ENCODE measurements at regions not wholly inside any gene's neighbourhood (a gene's known extent, or its start where the extent isn't known, plus 50 kb on each side); places are given as distances from the start of the nearest gene placed in this dataset.
A peak's percentile ranks its signal among the peaks of the same experiment; 100 is the strongest.
"Not testable (repeated sequence)": the region's sequence is repeated elsewhere in the genome, so short reads cannot be mapped to it uniquely, and the experiment has no call there.

GRCh38 chr3:188021502-188022040 lies 132.4 kb upstream of the LPP start:
- in situ Hi-C loops (cut with HindIII; ENCODE audit: low pct_unique_long_range_greater_than_20kb, low sequenced_read_pairs), result no loop called here
- no peak for DNase-seq (ENCODE audit: low read depth, low spot score)

GRCh38 chr3:188022902-188023301 lies 131.1 kb upstream of the LPP start:
- DNase-seq (ENCODE audit: low read depth, low spot score); in situ Hi-C loops (cut with HindIII; ENCODE audit: low pct_unique_long_range_greater_than_20kb, low sequenced_read_pairs): not testable (repeated sequence)

DNA sequence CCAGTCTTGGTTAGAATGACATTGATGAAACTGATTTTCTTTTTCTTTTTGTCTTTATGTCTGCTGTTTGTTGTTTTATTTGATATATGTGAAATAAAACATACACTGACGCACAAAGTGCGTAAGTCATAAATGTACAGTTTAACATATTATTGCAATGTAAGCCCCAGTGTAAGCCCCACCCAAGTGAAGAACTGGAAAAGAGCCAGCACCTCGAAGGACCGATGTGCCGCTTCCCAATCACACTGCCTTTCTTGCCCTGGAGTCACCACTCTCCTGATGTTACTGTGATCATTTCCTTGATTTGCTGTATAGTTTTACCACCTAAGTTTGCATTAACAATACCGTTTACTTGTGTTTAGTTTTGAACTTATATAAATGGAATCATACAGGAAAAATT lies 128.4 kb upstream of the LPP start:
- DNase-seq (ENCODE audit: low read depth, low spot score), result no peak
- in situ Hi-C loops (cut with HindIII; ENCODE audit: low pct_unique_long_range_greater_than_20kb, low sequenced_read_pairs), result no loop called here

DNA sequence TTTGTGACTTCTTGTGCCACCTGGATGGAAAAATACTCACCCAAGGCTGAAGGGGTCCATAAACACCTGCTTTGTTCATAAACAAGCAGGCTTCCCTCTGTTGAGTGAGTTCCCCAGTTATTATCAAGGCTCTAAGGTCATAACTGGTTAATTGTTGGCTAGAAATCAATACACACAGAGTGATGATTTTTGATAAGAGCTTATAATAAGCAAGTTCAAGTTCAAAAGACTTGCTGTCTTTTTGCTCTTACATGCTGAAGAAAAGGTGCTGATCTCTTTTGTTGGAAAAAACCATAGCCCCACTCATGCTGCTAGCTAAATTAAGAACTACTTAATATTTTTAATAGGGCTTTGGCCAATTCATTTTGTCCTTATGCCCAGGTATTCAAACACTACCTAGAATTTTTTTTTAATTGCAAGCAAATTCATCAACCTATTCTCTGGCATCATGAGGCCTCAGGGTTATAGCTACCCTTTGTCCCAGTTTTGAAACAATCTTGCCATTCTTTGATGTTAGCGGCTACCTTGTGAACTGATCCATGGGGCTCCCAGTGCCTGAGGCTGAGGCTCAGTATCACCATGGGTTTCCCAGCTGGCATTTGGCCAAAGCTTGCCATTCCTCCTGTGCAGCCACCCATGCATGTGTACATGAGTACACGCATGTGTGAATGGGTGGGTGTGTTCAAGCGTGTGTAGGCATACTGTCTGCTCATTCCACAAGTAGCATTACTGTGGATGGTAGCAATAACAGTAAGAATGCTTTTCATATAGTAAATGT lies 127.6 kb upstream of the LPP start:
- no peak for DNase-seq (ENCODE audit: low read depth, low spot score)
- in situ Hi-C loops (cut with HindIII; ENCODE audit: low pct_unique_long_range_greater_than_20kb, low sequenced_read_pairs), result no loop called here

DNA sequence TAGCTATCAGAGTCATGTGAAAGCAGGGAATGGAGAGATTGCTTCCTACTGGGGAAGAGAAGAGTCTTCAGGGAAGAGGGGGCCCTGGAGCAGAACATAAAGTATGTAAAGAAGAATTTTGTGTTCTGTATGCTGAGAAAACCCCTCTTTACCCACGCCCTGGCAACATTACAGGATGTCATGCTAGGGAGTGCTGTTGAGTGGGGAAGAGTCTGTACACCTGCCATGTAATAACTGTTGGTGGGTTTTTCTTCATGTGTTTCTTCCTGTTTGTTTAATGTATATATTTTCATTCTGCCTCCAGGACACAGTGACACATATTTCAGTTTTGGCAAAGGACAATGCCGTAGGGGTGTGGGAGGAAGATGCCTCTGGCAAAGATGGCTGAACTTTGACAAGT lies 122.8 kb upstream of the LPP start:
- in situ Hi-C loops (cut with HindIII; ENCODE audit: low pct_unique_long_range_greater_than_20kb, low sequenced_read_pairs), result no loop called here
- no peak for DNase-seq (ENCODE audit: low read depth, low spot score)

DNA sequence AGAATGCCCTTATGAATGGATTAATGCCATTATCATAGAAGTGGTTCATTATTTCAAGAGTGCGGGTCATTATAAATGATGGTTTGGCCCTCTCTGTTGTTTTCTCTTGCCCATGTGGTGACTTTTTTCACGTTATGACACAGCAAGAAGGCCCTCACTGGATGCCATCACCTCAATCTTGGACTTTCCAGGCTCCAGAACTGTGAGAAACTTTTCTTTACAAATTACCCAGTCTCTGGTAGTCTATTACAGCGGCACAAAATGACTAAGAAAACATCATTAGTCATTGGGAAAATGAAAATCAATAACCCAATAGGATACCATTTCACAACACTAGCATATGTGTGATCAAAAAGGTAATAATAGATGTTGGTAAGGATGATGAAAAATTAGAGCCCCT lies 119.0 kb upstream of the LPP start:
- no peak for DNase-seq (ENCODE audit: low read depth, low spot score)
- in situ Hi-C loops (cut with HindIII; ENCODE audit: low pct_unique_long_range_greater_than_20kb, low sequenced_read_pairs), result no loop called here

- DNase-seq (ENCODE audit: low read depth, low spot score), result no peak
- in situ Hi-C loops (cut with HindIII; ENCODE audit: low pct_unique_long_range_greater_than_20kb, low sequenced_read_pairs), result no loop called here
Measured at GRCh38 chr3:188036375-188037194, 117.4 kb upstream of the LPP start.

DNA sequence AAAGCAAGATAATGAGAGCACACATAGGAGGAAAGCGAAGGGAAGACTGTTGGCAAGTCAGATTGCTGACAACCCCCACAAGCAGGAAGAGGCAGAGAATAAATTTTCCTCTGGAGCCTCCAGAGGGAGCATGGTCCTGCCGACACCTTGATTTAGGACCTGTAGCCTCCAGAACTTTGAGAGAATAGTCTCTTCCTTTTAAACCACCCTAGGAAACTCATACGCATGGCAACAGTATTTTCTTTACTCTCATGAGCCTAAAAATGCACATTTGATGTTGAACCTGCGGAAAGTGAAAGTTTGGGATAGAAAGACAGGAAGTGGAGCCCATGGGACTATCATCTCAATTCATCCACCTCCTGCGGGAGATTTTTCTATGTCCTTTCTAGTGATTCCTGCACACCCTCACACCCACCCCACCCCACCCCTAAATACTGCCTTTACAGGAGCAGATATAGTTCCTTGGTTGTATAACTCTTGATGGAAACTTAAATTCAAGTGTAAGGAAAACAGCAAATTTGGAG lies 116.7 kb upstream of the LPP start:
- DNase-seq (ENCODE audit: low read depth, low spot score), result peak; percentile 77
- in situ Hi-C loops (cut with HindIII; ENCODE audit: low pct_unique_long_range_greater_than_20kb, low sequenced_read_pairs), result no loop called here

- DNase-seq (ENCODE audit: low read depth, low spot score), result no peak
- in situ Hi-C loops (cut with HindIII; ENCODE audit: low pct_unique_long_range_greater_than_20kb, low sequenced_read_pairs), result no loop called here
Measured at GRCh38 chr3:188037965-188038581, 115.9 kb upstream of the LPP start.

DNA sequence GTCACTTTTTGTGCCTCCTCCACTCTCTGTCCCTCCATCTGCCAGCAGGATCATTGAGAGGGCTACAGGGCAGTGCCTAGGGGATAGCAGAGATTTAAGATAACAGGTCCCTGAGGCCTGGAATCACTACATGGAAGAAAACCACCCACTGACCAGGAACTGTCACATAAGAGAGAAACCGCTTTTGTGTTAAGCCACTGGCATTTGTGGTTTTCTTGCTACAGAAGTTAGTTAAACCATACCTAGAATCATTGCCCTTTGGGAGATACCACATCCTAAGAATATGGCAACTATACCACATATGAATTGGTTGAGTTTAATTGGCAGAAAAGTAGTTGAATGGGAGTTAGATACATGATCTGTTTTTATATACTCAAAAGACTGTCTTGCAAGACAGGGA lies 112.8 kb upstream of the LPP start:
- no peak for DNase-seq (ENCODE audit: low read depth, low spot score)
- in situ Hi-C loops (cut with HindIII; ENCODE audit: low pct_unique_long_range_greater_than_20kb, low sequenced_read_pairs), result no loop called here

DNA sequence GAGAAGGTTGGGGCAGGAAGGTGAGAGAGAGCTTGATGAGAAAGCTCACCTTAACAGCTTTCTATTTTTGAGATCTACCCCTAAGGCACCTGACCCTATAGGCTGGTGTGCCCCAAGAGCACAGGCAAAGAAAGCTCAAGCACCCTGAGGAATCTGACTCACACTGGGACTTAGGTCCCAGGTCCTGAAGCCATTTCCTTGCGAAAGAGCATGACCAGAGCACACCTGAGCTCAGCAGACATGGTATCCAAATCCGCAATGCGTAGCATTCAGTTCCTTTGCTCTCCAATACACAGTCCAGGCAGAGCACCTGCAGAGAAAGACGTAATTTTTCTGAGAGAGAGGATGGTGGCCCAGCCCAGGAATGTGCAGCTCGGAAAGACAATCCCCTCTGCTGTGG lies 112.1 kb upstream of the LPP start:
- in situ Hi-C loops (cut with HindIII; ENCODE audit: low pct_unique_long_range_greater_than_20kb, low sequenced_read_pairs), result no loop called here
- no peak for DNase-seq (ENCODE audit: low read depth, low spot score)

DNA sequence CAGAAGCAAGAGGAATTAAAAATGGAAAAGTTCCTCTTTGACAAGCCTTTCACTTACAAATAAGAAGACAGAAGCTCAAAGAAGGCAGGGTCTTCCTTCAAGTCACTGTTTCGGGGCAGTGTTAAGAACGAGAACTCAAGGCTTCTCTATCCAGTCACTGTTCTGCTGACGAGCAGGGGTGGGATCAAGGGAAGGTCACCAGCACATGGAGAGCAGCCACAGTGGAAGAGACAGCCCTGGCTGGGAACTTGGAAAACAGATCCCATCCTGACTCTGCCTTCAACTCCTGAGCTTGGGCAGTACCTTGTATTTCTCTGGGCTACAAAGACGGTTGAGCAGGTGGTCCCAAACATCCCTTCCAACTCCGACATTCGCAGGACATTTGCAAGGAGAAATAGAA lies 111.5 kb upstream of the LPP start:
- DNase-seq (ENCODE audit: low read depth, low spot score), result no peak
- in situ Hi-C loops (cut with HindIII; ENCODE audit: low pct_unique_long_range_greater_than_20kb, low sequenced_read_pairs), result no loop called here

DNA sequence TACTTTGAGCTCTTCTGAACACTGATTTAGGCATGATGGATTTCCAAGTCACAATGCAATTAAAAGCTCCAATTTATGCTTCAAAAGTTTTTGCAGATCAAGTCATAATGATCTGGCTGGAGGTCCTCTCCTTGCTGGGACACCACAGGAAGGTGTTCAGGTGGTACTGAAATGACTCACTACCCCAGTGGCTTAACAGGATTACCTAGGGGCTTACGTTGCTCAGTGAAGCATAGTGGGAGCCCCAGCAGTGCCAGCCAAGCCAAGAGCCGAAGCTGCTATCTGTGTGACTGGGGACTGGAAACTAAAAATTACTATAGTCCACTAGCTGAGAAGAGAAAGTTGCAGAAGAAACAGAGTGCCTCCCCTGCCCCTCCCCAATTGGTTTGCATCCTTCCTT lies 110.1 kb upstream of the LPP start:
- no peak for DNase-seq (ENCODE audit: low read depth, low spot score)
- in situ Hi-C loops (cut with HindIII; ENCODE audit: low pct_unique_long_range_greater_than_20kb, low sequenced_read_pairs), result no loop called here

DNA sequence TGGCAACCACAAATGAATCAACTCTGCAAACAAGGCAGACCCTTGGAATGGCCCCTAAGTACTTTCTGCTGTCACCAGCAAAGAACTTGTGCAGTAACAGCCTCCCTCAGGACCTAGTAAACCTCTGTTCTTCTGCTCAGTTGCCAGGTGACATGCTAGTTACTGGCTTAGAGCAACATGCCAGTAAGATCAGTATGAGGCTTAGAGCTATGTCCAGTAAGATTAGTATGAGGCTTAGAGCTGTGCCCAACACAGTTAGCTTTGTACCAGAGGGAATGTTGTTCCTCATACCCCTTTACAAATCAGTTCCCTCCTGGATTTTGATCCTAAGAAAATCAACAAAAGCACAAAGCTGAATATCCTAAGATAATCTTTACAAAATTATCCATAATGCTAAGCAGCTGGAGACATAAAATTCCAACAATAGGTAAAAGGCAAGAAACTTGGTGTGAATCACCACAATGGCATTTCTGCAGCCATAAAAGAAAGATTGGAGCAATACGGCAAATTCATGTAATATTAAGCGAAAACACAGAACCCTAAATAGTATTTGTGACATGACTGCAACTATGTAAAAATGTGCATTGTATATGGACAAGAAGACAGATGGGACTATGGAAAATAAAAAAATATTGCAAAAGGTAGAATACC lies 107.3 kb upstream of the LPP start:
- in situ Hi-C loops (cut with HindIII; ENCODE audit: low pct_unique_long_range_greater_than_20kb, low sequenced_read_pairs), result no loop called here
- DNase-seq (ENCODE audit: low read depth, low spot score), result no peak

- DNase-seq (ENCODE audit: low read depth, low spot score), result no peak
- in situ Hi-C loops (cut with HindIII; ENCODE audit: low pct_unique_long_range_greater_than_20kb, low sequenced_read_pairs), result no loop called here
Measured at GRCh38 chr3:188047536-188047935, 106.4 kb upstream of the LPP start.

GRCh38 chr3:188049606-188050530 lies 104.1 kb upstream of the LPP start:
- in situ Hi-C loops (cut with HindIII; ENCODE audit: low pct_unique_long_range_greater_than_20kb, low sequenced_read_pairs), result no loop called here
- DNase-seq (ENCODE audit: low read depth, low spot score), result no peak

DNA sequence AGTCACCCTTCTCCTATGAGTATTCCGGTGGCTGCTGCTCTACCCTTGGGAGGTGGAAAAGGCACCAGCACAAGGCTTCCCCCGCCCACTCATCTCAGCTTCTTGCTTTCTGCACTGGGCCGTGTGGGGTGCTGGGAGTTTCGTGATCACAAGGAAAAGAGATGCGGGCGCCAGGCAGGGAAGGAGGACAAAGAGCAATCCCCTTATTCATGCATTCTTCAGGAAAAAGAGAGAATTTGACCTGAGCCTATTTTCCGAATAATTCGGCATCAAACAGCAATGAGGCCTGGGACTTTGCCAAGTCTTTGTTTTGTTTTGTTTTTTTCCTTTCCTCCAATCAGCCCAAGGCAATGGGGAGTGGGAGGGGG lies 102.2 kb upstream of the LPP start:
- in situ Hi-C loops (cut with HindIII; ENCODE audit: low pct_unique_long_range_greater_than_20kb, low sequenced_read_pairs), result no loop called here
- DNase-seq (ENCODE audit: low read depth, low spot score), result no peak

Data from SK-MEL-5 (cell line).